GM10266 (cell line): ENCODE measurements at regions not wholly inside any gene's neighbourhood (a gene's known extent, or its start where the extent isn't known, plus 50 kb on each side); places are given as distances from the start of the nearest gene placed in this dataset.
"Not testable (repeated sequence)": the region's sequence is repeated elsewhere in the genome, so short reads cannot be mapped to it uniquely, and the experiment has no call there.

Experiments
- DNase-seq: peaks from one replicate; pipeline ENCODE4 v3.0.0; 2012; ENCODE audit errors: extremely low spot score
- TF ChIP-seq, protein P1 (sequence below): IDR thresholded peaks from 2 replicates; pipeline ENCODE4 v1.5.1; 2012; ENCODE audit warnings: mild to moderate bottlenecking, low read depth; ENCODE audit not compliant: control insufficient read depth, insufficient read depth; ENCODE audit errors: missing control alignments

DNA sequence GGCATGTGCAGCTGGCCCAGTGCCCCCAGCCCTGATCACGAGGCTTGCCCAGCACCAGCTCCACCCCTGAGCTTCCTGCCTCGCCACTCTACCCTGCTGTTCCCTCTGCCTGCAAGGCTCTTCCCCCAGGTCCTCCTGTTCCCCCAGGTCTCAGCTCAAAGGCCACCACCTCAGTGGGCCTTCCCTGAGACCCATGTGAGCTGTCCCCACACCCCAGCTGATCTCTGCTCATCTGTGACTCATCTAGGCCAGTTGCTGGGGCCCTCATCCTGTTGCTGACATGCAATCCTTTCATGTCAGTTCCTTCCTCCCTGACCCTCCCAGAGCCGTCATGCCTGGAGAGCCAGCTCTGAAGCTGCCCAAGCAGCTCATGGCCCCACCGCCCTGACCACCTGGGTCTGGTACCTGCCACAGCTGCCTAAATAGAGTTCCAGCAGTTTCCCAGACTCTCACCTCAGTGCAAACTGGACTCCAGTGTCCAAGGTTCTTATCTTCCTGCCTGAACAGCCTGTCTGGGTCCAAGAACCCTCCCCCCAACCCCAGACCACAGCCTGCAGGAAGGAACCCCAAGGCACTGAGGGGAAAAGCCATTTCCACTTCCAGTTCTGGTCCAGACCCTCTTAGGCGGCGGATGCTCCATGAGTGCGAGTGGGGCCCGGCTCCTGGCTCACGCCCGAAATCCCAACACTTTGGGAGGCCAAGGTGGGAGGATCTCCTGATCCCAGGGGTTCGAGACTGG is 116.6 kb upstream of the IQSEC1 start:
- no peak for DNase-seq
- TF ChIP-seq, protein P1, sequence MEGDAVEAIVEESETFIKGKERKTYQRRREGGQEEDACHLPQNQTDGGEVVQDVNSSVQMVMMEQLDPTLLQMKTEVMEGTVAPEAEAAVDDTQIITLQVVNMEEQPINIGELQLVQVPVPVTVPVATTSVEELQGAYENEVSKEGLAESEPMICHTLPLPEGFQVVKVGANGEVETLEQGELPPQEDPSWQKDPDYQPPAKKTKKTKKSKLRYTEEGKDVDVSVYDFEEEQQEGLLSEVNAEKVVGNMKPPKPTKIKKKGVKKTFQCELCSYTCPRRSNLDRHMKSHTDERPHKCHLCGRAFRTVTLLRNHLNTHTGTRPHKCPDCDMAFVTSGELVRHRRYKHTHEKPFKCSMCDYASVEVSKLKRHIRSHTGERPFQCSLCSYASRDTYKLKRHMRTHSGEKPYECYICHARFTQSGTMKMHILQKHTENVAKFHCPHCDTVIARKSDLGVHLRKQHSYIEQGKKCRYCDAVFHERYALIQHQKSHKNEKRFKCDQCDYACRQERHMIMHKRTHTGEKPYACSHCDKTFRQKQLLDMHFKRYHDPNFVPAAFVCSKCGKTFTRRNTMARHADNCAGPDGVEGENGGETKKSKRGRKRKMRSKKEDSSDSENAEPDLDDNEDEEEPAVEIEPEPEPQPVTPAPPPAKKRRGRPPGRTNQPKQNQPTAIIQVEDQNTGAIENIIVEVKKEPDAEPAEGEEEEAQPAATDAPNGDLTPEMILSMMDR: no peak

DNA sequence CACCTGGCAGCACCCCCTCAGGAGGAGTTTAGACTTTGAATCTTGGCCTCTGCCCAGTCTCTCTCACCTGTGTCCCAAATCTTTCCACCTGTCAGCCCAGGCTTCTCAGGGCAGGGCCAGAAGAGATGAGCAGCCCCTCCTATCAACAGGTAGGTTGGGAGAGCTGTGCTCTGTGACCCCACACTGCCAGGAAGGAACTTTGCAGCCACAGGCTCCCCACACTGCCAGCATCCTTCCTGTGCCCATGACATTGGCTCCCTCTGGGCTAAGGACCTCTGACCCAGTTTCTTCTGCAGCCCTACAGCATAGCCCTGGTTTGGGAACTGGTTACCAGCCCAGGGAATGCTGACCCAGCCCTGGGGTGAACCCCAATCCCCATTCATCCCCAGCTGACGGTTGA is 115.7 kb upstream of the IQSEC1 start:
- no peak for DNase-seq
- TF ChIP-seq, protein P1: no peak

DNA sequence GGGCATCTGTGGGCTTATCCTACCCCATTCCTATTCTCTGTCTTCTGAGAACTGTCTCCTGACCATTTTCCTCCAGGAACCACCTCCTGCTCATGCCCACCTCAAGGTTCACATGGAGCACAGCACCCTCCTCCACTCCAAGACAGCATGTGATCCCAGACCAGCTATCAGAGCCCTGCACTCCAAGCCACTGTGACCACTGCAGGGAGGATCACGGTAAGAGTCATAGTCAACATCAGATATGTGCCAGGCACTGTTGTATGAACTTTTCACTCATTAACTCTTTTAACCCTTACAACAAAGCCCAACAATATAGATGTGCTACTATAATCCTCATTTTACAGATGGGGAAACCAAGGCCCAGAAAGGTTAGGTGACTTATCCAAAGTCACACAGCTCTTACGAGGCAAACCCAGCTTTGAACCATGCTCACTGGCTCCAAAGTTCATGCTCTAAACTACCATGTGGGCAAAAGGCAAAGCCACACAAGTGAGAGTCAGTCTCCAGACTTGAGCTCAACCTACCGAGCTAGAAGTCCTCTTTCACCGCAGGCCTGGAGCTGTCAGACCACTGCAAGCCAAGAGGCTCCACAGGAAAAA is 115.1 kb upstream of the IQSEC1 start:
- TF ChIP-seq, protein P1: no peak
- DNase-seq: no peak

DNA sequence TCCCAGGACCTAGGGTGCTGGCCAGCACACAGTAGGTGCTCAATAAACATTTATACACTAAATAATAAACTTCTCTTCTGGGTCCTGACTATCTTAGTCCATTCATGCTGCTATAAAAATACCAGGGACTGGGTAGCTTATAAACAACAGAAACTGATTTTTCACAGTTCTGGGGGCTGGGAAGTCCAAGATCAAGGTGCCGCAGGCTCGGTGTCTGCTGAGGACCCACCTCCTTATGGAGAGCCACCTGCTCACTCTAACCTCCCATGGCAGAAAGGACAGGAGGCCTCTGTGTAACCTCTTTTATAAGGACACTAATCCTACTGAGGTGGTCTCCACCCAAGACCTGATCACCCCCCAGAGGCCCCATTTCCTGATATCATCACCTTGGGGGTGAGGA is 114.4 kb upstream of the IQSEC1 start:
- TF ChIP-seq, protein P1: no peak
- DNase-seq: no peak

DNA sequence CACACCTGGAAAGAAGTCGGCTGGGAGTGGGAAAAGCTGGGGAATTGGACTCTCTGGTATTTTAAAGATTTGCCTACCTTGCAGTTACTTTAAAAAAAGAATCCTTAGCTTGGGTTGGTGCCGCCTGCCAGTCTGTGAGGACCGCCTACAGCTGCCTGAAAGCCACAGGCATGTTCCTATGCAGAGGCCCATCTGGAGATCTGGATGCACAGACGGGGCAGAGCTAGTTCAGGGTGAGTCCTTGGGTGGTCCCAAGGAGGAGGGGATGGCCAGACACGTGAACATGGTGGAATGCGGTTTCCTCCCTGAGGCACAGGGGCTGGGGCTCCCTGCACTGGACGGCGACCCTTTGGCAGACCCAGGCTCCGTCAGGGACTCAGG is 113.2 kb upstream of the IQSEC1 start:
- TF ChIP-seq, protein P1: no peak
- DNase-seq: no peak

DNA sequence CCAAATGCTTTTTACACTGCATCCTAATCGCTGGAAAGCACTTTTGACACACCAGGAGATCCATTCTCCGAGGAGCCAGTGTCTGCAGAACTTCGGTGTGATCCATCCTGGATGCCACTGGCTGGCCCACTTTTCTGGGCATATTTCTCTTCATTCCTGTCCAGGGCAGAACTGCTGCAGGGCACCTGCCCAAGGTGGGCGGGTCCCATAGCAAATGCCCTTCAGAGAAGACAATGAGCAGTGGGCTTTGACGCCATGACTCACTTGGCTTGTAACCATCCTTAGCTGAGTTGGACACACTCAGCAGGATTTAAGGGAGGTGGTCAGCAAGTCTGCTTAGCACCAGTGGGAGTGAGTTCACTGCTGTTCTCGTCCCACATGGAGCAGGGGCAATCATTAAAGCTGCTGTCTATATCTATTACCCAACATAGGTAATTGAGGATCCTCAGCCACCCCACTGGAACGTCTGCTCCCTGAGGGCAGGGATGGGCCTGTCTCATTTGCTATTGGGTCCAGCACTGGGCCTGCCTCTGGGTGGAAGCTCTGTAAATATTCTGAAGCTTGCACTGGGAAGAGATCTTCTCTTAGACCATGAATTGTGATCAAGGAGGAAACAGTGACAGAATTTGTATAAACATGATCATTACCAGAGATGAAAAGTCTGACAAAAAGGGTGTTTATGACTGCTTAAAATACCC is 112.7 kb upstream of the IQSEC1 start:
- TF ChIP-seq, protein P1: no peak
- DNase-seq: no peak

DNA sequence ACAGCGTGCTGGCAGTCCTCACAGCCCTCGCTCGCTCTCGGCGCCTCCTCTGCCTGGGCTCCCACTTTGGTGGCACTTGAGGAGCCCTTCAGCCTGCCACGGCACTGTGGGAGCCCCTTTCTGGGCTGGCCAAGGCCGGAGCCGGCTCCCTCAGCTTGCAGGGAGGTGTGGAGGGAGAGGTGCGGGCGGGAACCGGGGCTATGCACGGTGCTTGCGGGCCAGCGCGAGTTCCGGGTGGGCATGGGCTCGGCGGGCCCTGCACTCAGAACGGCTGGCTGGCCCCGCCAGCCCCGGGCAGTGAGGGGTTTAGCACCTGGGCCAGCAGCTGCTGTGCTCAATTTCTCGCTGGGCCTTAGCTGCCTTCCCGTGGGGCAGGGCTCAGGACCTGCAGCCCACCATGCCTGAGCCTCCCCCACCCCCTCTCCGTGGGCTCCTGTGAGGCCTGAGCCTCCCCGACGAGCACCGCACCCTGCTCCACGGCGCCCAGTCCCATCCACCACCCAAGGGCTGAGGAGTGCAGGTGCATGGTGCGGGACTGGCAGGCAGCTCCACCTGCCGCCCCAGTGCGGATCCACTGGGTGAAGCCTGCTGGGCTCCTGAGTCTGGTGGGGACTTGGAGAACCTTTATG is 106.5 kb upstream of the IQSEC1 start:
- DNase-seq: not testable (repeated sequence)
